Heart left ventricle (tissue), 13 donors: ENCODE measurements at regions not wholly inside any gene's neighbourhood (a gene's known extent, or its start where the extent isn't known, plus 50 kb on each side); places are given as distances from the start of the nearest gene placed in this dataset.

ENCODE experiments used
- POLR2A ChIP-seq, 2 donors: fragments of 450-650 bp; IDR thresholded peaks; one replicate each; pipeline ENCODE4 v1.6.1; 2017; ENCODE audit warnings: antibody characterized with exemption in 2 of 2, mild to moderate bottlenecking in 2 of 2, moderate library complexity in 2 of 2
- TF ChIP-seq, protein P1 (sequence below), 12 donors: fragments of 200-600 bp; sonication (generic) in 4 of 12; IDR thresholded peaks; one replicate each; pipeline versions ENCODE4 v1.5.0 to v1.8.0; 2018 to 2022; ENCODE audit warnings: antibody characterized with exemption in 12 of 12, mild to moderate bottlenecking in 5 of 12
- donor health status: ischemic (EF 13 %, LVEDD 7.1; RV severe dilation, severe dysfunction).
- donor health status: DM: no; HTN: yes; CAD: no.
- donor health status: DM: no; HTN: no; CAD: no.
- donor health status: ischemic (EF 25% LVEDD 6.9; RV normal size, moderate dysfunction).
- donor health status: ischemic (EF 25% LVEDD 5.7; RV mildly dilated, moderate dysfunction).
- donor health status: ischemic (EF 35%, LVEDD 5.7; RV mildly dilated, moderate dysfunction).
- donor health status: nonischemic (EF 11% LVEDD 7.7; RV severe dilation, severe dysfunction).
- donor health status: DM: yes; HTN: yes; CAD: no.
- donor health status: PGD.
- donor health status: ischemic (EF 29% LVEDD 5.4; RV normal size, mild dysfunction).
- donor health status: nonischemic (EF 23%, LVEDD 6.1; RV moderate dilation, normal function).

- TF ChIP-seq, protein P1, sequence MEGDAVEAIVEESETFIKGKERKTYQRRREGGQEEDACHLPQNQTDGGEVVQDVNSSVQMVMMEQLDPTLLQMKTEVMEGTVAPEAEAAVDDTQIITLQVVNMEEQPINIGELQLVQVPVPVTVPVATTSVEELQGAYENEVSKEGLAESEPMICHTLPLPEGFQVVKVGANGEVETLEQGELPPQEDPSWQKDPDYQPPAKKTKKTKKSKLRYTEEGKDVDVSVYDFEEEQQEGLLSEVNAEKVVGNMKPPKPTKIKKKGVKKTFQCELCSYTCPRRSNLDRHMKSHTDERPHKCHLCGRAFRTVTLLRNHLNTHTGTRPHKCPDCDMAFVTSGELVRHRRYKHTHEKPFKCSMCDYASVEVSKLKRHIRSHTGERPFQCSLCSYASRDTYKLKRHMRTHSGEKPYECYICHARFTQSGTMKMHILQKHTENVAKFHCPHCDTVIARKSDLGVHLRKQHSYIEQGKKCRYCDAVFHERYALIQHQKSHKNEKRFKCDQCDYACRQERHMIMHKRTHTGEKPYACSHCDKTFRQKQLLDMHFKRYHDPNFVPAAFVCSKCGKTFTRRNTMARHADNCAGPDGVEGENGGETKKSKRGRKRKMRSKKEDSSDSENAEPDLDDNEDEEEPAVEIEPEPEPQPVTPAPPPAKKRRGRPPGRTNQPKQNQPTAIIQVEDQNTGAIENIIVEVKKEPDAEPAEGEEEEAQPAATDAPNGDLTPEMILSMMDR (IDR thresholded peaks at IDR 0.05): no peak
- no peak for TF ChIP-seq POLR2A (IDR thresholded peaks at IDR 0.05)
Measured at GRCh38 chr2:52874466-52875106, 893.0 kb upstream of the CHAC2 start.
